Activated CD4-positive, alpha-beta T cell treated with anti-CD3 and anti-CD28 coated beads for 36 hours (primary cell): ENCODE measurements at regions not wholly inside any gene's neighbourhood (a gene's known extent, or its start where the extent isn't known, plus 50 kb on each side); places are given as distances from the start of the nearest gene placed in this dataset.
"Not testable (repeated sequence)": the region's sequence is repeated elsewhere in the genome, so short reads cannot be mapped to it uniquely, and the experiment has no call there.

Experiments
- ATAC-seq: fragments of 200-7000 bp; cut with Tn5 transposase; one replicate; pipeline ENCODE4 v1.10.0; 2021; ENCODE audit warnings: mild to moderate bottlenecking, moderate library complexity
- CTCF ChIA-PET: fragments of 350-600 bp; sonication (Branson Sonifier 250); formaldehyde crosslinking; loops from one replicate; lab custom pipeline; 2021; ENCODE audit warnings: antibody characterized with exemption; lab: Charles Lee
- POLR2A ChIA-PET: fragments of 350-600 bp; sonication (Branson Sonifier 250); formaldehyde crosslinking; loops from one replicate; lab custom pipeline; 2021; ENCODE audit warnings: antibody characterized with exemption, inconsistent platforms; lab: Charles Lee
- DNase-seq: peaks from one replicate; pipeline ENCODE4 v3.0.0-alpha.2; 2020
- H3K27ac Mint-ChIP-seq: one replicate; pipeline ENCODE4 v1.8.0; 2021; ENCODE audit warnings: mixed read lengths
- H3K27me3 Mint-ChIP-seq: one replicate; pipeline ENCODE4 v1.8.0; 2021; ENCODE audit warnings: mixed read lengths
- H3K36me3 Mint-ChIP-seq: one replicate; pipeline ENCODE4 v1.8.0; 2021; ENCODE audit warnings: low read depth, mixed read lengths
- H3K4me1 Mint-ChIP-seq: one replicate; pipeline ENCODE4 v1.8.0; 2021; ENCODE audit warnings: mixed read lengths
- H3K4me3 Mint-ChIP-seq: one replicate; pipeline ENCODE4 v1.8.0; 2021; ENCODE audit warnings: mild to moderate bottlenecking, moderate library complexity, mixed read lengths
- H3K9me3 Mint-ChIP-seq: one replicate; pipeline ENCODE4 v1.8.0; 2021; ENCODE audit warnings: low read depth, mixed read lengths
- intact Hi-C, 2 experiments: fragments of 100-400 bp; cut with DNase I in 1 of 2; cut with micrococcal nuclease in 1 of 2; formaldehyde crosslinking; loops; one replicate each; pipeline versions ENCODE4 v1.14.2 to v1.15.1; 2022 to 2024; cut with DNase I, micrococcal nuclease

GRCh38 chr6:100065348-100065747 lies 71.3 kb upstream of the MCHR2 start:
- no peak overlapping the region for H3K27ac Mint-ChIP-seq
- DNase-seq (no peak), ATAC-seq (no peak)
- H3K27me3 Mint-ChIP-seq, result peaks cover 3% of the 10 kb centered on the region
- H3K9me3 Mint-ChIP-seq, result peaks cover 8% of the 10 kb centered on the region
- intact Hi-C loops, result no loop called here
- H3K4me3 Mint-ChIP-seq, result no peak overlapping the region
- POLR2A ChIA-PET, result no interaction called here
- H3K4me1 Mint-ChIP-seq, result no peaks in the 10 kb centered on the region
- H3K36me3 Mint-ChIP-seq, result no peaks in the 10 kb centered on the region
- CTCF ChIA-PET, result interaction anchor here (0.7 to 1.1 kb wide), 2 partner anchors 175 to 197 kb away, joined by 4 read pairs; no protein-coding TSS in a partner anchor

- Mint-ChIP-seq H3K36me3 (no peaks in the 10 kb centered on the region), H3K27ac (no peak overlapping the region), H3K4me1 (no peaks in the 10 kb centered on the region), H3K9me3 (peaks cover 2% of the 10 kb centered on the region), H3K27me3 (peaks cover 6% of the 10 kb centered on the region), H3K4me3 (no peak overlapping the region)
- CTCF ChIA-PET, result interaction anchor here (1.4 kb wide), 1 partner anchor 10 kb away, joined by 4 read pairs; no protein-coding TSS in a partner anchor
- intact Hi-C loops, result no loop called here
- POLR2A ChIA-PET, result no interaction called here
- DNase-seq (no peak), ATAC-seq (no peak)
These were observed 68.6 kb upstream of the MCHR2 start for GRCh38 chr6:100062621-100063020.

DNA sequence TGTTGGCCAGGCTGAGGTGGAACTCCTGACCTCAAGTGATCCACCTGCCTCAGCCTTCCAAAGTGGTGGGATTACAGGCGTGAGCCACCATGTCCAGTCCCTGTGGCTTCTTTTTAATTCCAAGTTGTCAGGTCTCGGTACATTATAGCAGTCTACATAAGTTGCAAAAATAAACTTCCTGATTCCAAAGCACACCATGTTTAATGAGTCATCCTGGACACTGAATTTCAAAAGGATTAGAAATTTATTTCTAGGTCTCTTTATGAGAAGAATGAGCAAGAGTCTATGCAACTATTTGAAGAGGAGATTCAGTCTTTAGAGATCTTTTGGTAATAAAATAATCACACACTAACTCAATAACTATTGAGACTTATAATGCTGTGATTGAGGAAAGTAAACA lies 63.9 kb upstream of the MCHR2 start:
- Mint-ChIP-seq H3K27me3 (peaks cover 6% of the 10 kb centered on the region), H3K27ac (no peak overlapping the region), H3K36me3 (no peaks in the 10 kb centered on the region), H3K4me3 (no peak overlapping the region), H3K9me3 (peaks cover 2% of the 10 kb centered on the region), H3K4me1 (no peaks in the 10 kb centered on the region)
- POLR2A ChIA-PET, result no interaction called here
- intact Hi-C loops, result no loop called here
- ATAC-seq, result no peak
- DNase-seq, result no peak
- CTCF ChIA-PET, result no interaction called here

DNA sequence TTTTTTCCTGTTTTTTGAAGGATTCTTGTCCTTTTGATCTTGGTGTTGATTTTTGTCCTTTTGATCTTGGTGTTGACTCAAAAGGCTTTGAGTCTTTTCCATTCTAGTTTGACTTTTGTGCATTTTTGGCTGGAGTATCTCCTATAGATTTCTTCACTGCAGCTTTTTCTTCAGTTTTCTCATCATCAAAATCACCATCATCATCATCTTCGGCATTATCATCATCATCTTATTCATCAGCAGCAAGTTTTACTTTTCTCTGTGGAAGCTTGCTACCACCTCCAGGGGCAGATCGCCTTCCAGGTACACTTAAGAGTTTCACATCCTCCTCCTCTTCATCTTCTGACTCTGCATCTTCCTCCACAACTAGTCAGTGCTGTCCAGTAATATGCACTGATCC lies 56.5 kb upstream of the MCHR2 start:
- intact Hi-C loops, result no loop called here
- no peaks in the 10 kb centered on the region for H3K9me3 Mint-ChIP-seq
- ATAC-seq (no peak), DNase-seq (no peak)
- ChIA-PET CTCF (no interaction called here), POLR2A (no interaction called here)
- no peaks in the 10 kb centered on the region for H3K27me3 Mint-ChIP-seq
- no peak overlapping the region for H3K27ac Mint-ChIP-seq
- H3K36me3 Mint-ChIP-seq, result no peaks in the 10 kb centered on the region
- no peak overlapping the region for H3K4me3 Mint-ChIP-seq
- H3K4me1 Mint-ChIP-seq, result no peaks in the 10 kb centered on the region

DNA sequence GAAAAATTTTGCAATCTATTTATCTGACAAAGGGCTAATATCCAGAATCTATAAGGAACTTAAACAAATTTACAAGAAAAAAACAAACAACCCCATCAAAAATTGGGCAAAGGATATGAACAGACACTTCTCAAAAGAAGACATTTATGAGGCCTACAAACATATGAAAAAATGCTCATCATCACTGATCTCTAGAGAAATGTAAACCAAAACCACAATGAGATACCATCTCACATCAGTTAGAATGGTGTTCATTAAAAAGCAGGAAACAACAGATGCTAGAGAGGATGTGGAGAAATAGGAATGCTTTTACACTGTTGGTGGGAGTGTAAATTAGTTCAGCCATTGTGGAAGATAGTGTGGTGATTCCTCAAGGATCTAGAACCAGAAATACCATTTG lies 49.9 kb upstream of the MCHR2 start:
- POLR2A ChIA-PET, H3K36me3 Mint-ChIP-seq, H3K27ac Mint-ChIP-seq, intact Hi-C loops, H3K27me3 Mint-ChIP-seq, DNase-seq, CTCF ChIA-PET, H3K4me1 Mint-ChIP-seq, ATAC-seq, H3K9me3 Mint-ChIP-seq, H3K4me3 Mint-ChIP-seq: not testable (repeated sequence)
